ENCODE measurements at regions not wholly inside any gene's neighbourhood (a gene's known extent, or its start where the extent isn't known, plus 50 kb on each side); places are given as distances from the start of the nearest gene placed in this dataset.

DNA sequence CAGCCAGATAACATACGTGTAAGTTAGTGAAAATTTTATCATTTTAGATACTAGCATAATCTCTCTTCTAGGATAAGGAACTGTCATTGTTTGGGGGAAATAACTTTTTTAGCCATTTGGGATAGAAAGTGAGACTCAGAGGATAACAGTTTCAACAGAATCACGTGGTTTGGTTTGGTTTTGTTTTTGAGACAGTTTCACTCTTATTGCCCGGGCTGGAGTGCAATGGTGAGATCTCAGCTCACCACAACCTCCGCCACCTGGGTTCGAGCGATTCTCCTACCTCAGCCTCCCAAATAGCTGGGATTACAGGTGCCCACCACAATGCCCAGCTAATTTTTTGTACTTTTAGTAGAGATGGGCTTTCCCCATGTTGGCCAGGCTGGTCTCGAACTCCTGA lies 323.2 kb upstream of the MEIS1 start:
- no peak overlapping the region for H2AFZ ChIP-seq
- H3K4me1 ChIP-seq: peaks cover 3% of the 10 kb centered on the region
- H3K36me3 ChIP-seq (ENCODE audit: control insufficient read depth, insufficient read depth, low read length): no peaks in the 10 kb centered on the region
- H3K4me2 ChIP-seq (ENCODE audit: low read length): no peak overlapping the region
- H3K27ac ChIP-seq: no peak overlapping the region
- H3K9me3 ChIP-seq (ENCODE audit: control insufficient read depth, low read length): no peaks in the 10 kb centered on the region
- TF ChIP-seq, protein P1, sequence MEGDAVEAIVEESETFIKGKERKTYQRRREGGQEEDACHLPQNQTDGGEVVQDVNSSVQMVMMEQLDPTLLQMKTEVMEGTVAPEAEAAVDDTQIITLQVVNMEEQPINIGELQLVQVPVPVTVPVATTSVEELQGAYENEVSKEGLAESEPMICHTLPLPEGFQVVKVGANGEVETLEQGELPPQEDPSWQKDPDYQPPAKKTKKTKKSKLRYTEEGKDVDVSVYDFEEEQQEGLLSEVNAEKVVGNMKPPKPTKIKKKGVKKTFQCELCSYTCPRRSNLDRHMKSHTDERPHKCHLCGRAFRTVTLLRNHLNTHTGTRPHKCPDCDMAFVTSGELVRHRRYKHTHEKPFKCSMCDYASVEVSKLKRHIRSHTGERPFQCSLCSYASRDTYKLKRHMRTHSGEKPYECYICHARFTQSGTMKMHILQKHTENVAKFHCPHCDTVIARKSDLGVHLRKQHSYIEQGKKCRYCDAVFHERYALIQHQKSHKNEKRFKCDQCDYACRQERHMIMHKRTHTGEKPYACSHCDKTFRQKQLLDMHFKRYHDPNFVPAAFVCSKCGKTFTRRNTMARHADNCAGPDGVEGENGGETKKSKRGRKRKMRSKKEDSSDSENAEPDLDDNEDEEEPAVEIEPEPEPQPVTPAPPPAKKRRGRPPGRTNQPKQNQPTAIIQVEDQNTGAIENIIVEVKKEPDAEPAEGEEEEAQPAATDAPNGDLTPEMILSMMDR (IDR thresholded peaks at IDR 0.05): no peak
- no peaks in the 10 kb centered on the region for H3K27me3 ChIP-seq (ENCODE audit: control insufficient read depth, insufficient read depth, low read length)
- no peaks in the 10 kb centered on the region for H3K79me2 ChIP-seq
- no peak overlapping the region for H3K4me3 ChIP-seq (ENCODE audit: low read depth, low read length)
- H3K9ac ChIP-seq: no peak overlapping the region

DNA sequence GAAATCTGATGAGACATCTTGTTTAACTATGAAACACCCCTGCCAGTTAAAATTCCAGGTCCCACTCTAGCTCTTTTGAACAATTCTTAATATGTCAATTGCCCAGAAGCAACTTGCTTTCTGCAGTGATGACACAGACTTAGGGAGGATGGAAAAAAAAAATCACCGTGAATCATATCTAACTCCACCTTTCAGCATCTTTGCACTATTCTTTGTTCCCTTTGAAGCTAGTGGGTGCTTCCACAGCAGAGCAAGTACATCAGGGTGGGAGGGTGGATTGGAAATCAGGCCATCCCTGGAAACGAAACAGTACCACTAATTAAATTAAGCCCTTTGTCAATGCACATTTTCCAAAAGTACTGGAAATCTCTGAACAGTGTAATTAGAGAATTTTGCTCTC lies 324.3 kb upstream of the MEIS1 start:
- Histone ChIP-seq H3K79me2 (no peaks in the 10 kb centered on the region), H3K4me3 (ENCODE audit: low read depth, low read length) (no peak overlapping the region), H3K9me3 (ENCODE audit: control insufficient read depth, low read length) (no peaks in the 10 kb centered on the region), H3K4me2 (ENCODE audit: low read length) (no peak overlapping the region), H2AFZ (no peak overlapping the region), H3K36me3 (ENCODE audit: control insufficient read depth, insufficient read depth, low read length) (no peaks in the 10 kb centered on the region), H3K27ac (no peak overlapping the region), H3K4me1 (peaks cover 3% of the 10 kb centered on the region), H3K9ac (no peak overlapping the region), H3K27me3 (ENCODE audit: control insufficient read depth, insufficient read depth, low read length) (no peaks in the 10 kb centered on the region)
- TF ChIP-seq, protein P1 (IDR thresholded peaks at IDR 0.05): no peak

DNA sequence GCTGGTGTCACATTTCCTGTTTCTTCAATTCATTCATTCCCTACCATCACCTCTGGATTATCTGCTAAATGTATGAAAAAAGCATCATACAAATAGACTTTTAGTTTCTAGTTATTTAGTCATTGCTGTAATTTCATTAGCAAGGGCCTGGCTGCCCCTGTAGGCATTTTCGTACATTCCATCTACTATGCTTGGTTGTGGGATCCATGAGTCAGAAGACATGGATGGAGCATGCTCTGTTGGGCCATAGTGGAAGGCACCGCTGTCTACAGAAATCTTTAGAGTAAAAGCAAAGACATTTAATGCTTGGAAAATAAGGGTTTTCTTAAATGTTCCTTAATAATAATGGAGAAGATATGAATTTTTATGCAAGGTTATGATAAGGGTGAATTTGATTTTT lies 324.8 kb upstream of the MEIS1 start:
- Histone ChIP-seq H2AFZ (no peak overlapping the region), H3K4me1 (peaks cover 3% of the 10 kb centered on the region), H3K4me3 (ENCODE audit: low read depth, low read length) (no peak overlapping the region), H3K27me3 (ENCODE audit: control insufficient read depth, insufficient read depth, low read length) (no peaks in the 10 kb centered on the region), H3K4me2 (ENCODE audit: low read length) (no peak overlapping the region), H3K36me3 (ENCODE audit: control insufficient read depth, insufficient read depth, low read length) (no peaks in the 10 kb centered on the region), H3K9ac (no peak overlapping the region), H3K79me2 (no peaks in the 10 kb centered on the region), H3K27ac (no peak overlapping the region), H3K9me3 (ENCODE audit: control insufficient read depth, low read length) (no peaks in the 10 kb centered on the region)
- TF ChIP-seq, protein P1 (IDR thresholded peaks at IDR 0.05): no peak

DNA sequence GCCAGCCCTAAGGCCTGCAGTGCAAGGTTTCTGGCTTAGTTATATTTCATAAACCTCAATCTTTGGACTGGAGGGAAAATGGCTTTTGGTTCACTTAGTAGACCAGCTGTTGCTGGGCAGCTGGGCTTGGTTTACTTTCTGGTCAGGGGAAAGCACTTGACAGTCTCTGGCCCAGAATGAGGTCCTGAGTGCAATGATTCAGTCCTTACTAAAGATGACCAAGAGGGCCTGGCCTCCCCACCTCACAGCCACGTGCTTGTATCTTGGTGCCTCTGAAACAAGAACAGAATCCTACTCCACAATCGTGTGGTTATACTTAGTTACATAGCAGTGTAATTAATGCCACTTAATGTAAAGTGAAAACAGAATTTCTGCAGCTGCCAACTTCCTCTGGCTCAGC lies 325.5 kb upstream of the MEIS1 start:
- Histone ChIP-seq H3K9ac (no peak overlapping the region), H3K9me3 (ENCODE audit: control insufficient read depth, low read length) (no peaks in the 10 kb centered on the region), H2AFZ (no peak overlapping the region), H3K27ac (no peak overlapping the region), H3K4me1 (peaks cover 3% of the 10 kb centered on the region), H3K4me3 (ENCODE audit: low read depth, low read length) (no peak overlapping the region), H3K27me3 (ENCODE audit: control insufficient read depth, insufficient read depth, low read length) (no peaks in the 10 kb centered on the region), H3K36me3 (ENCODE audit: control insufficient read depth, insufficient read depth, low read length) (no peaks in the 10 kb centered on the region), H3K79me2 (no peaks in the 10 kb centered on the region), H3K4me2 (ENCODE audit: low read length) (no peak overlapping the region)
- TF ChIP-seq, protein P1 (IDR thresholded peaks at IDR 0.05): no peak

DNA sequence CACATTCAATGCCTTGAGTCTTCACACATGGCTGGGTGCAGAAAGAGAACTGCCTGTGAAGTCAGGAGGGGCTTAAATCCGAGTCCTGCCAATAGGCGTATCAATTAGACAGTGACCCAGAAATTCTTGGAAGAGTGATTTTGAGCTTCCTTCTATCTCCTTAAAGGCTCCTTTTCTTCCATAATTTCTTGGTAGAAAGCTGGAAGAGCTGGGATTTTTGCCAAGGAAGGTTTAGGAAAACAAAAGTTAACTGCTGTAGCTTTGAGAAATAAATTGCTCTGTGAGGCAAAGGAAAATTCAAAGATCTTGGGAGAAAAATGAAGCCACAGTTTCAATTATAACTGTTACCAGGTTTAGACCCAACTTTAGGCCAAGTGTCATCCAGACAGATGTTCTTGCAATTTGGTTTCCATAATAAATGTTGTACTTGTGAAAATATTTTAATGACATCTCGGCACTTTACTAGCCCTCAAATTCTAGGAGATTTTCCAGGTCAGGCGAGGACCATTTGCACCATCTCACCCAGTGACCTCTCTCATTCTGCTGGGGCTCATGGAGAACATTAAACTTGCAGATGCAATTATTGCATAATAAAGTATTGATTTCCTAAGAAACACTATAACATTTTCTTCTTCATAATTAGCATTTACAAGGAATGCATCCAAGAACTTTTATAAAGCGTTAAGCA lies 329.7 kb upstream of the MEIS1 start:
- H3K27ac ChIP-seq: no peak overlapping the region
- no peak overlapping the region for H3K9ac ChIP-seq
- no peaks in the 10 kb centered on the region for H3K4me1 ChIP-seq
- no peaks in the 10 kb centered on the region for H3K79me2 ChIP-seq
- no peak overlapping the region for H2AFZ ChIP-seq
- H3K9me3 ChIP-seq (ENCODE audit: control insufficient read depth, low read length): no peaks in the 10 kb centered on the region
- H3K4me3 ChIP-seq (ENCODE audit: low read depth, low read length): no peak overlapping the region
- no peaks in the 10 kb centered on the region for H3K36me3 ChIP-seq (ENCODE audit: control insufficient read depth, insufficient read depth, low read length)
- H3K27me3 ChIP-seq (ENCODE audit: control insufficient read depth, insufficient read depth, low read length): no peaks in the 10 kb centered on the region
- no peak overlapping the region for H3K4me2 ChIP-seq (ENCODE audit: low read length)
- TF ChIP-seq, protein P1 (IDR thresholded peaks at IDR 0.05): no peak
